ENCODE measurements at regions not wholly inside any gene's neighbourhood (a gene's known extent, or its start where the extent isn't known, plus 50 kb on each side); places are given as distances from the start of the nearest gene placed in this dataset.

DNA sequence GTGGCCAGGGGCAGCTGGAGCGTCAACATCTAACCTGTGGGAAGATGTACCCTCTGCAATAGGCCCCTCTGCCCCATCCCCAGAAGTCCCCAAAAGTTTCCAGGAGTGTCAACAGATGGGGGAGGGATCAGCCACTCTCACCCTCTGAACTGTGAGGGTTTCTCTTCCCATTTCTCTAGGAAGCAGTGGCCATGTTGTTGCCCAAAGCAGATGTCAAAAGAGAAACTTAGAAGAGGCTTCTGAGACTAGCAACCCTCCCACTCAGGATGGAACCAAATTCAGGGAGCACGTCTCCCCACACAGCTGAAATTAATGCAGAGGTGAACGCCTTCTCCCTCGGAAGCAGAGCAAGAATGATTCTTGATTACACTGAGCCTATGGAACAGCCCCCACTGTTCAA, 70.3 kb downstream of the ARL4C start:
- Histone ChIP-seq H3K36me3 (ENCODE audit: control insufficient read depth in 2 of 2, extremely low read depth in 1 of 2, insufficient read depth in 2 of 2, low read length in 2 of 2) (no peaks in the 10 kb centered on the region), H2AFZ (ENCODE audit: control insufficient read depth, low read length) (no peak overlapping the region), H3K9me3 (ENCODE audit: control insufficient read depth, low read depth, low read length) (no peaks in the 10 kb centered on the region), H3K27me3 (ENCODE audit: control insufficient read depth, extremely low read depth, insufficient read depth, low read length) (no peaks in the 10 kb centered on the region), H3K4me1 (ENCODE audit: control insufficient read depth, extremely low read depth, insufficient read depth, low read length) (peaks cover 42% of the 10 kb centered on the region), H3K4me2 (ENCODE audit: control insufficient read depth, extremely low read depth, insufficient read depth, low read depth, low read length) (no peak overlapping the region), H3K79me2 (ENCODE audit: control insufficient read depth, insufficient read depth, low read length) (no peaks in the 10 kb centered on the region), H3K9me1 (ENCODE audit: control insufficient read depth, extremely low read depth, insufficient read depth, low read length) (no peaks in the 10 kb centered on the region), H4K20me1 (ENCODE audit: control insufficient read depth, extremely low read depth, insufficient read depth, low read length) (no peaks in the 10 kb centered on the region), H3K27ac (ENCODE audit: control insufficient read depth, insufficient read depth, low read length) (no peak overlapping the region), H3K4me3 (ENCODE audit: control insufficient read depth in 2 of 3, extremely low read depth in 1 of 3, insufficient read depth in 2 of 3, low read depth in 1 of 3, low read length in 3 of 3) (no peak overlapping the region), H3K9ac (ENCODE audit: control insufficient read depth, extremely low read depth, insufficient read depth, low read length) (no peak overlapping the region)
- TF ChIP-seq, protein P1, sequence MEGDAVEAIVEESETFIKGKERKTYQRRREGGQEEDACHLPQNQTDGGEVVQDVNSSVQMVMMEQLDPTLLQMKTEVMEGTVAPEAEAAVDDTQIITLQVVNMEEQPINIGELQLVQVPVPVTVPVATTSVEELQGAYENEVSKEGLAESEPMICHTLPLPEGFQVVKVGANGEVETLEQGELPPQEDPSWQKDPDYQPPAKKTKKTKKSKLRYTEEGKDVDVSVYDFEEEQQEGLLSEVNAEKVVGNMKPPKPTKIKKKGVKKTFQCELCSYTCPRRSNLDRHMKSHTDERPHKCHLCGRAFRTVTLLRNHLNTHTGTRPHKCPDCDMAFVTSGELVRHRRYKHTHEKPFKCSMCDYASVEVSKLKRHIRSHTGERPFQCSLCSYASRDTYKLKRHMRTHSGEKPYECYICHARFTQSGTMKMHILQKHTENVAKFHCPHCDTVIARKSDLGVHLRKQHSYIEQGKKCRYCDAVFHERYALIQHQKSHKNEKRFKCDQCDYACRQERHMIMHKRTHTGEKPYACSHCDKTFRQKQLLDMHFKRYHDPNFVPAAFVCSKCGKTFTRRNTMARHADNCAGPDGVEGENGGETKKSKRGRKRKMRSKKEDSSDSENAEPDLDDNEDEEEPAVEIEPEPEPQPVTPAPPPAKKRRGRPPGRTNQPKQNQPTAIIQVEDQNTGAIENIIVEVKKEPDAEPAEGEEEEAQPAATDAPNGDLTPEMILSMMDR (optimal IDR thresholded peaks at IDR 0.05 in 1 of 3, IDR thresholded peaks at IDR 0.05 in 1 of 3, conservative IDR thresholded peaks at IDR 0.05 in 1 of 3; ENCODE audit: extremely low read depth in 1 of 3, insufficient read depth in 2 of 3, low read length in 3 of 3), result no peak
- TF ChIP-seq EZH2 (IDR thresholded peaks at IDR 0.05; ENCODE audit: low read length), result no peak
- dilution Hi-C loops (cut with MboI; ENCODE audit: extremely low pct_ligation_motif_present, low sequenced_read_pairs), result no loop called here
- FAIRE-seq (no peak), DNase-seq (ENCODE audit: low read depth, low spot score) (no peak)

DNA sequence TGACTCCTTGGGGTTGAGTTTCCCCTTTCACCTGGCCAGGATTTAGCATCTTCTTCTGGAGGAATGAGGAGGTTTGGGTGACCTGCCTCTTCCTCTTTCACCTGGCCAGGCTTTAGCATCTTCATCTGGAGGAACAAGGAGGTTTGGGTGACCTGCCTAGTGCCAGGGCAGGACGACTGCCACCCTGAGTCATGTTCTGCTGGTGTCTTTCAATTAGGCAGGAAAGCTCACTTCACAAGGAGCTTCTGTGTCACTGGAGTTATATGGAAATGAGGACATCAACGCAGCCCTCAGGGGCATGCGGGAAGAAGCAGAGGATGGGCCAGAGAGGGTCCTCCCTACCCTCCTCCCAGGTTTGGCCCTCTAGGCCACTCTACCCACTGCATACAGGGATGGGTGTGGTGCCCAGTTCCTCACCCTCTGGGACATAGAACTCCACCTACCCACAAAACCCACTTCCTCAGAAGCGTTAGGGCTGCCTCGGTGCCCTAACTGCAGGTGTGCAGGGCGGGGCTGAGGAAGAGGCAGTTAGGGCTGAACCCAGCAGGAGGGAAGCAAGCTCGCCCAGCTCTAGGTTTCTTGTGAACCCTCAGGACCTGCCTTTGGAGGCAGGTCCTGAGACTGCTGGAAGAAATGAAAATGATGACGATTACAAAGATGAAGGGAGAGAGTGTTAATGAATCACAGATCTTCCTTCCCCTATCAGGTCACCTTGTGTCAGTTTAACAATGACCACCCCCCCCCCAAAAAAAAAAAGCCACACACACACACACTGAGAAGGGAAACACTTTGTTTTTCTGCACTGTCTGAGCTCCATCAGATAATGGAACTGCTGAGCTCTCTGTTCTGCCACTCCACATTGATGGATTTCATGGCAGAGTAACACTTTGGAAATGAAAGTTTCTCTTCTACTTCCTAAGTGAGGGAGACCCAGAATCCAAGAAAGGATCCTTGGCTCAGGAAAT, 71.0 kb downstream of the ARL4C start:
- dilution Hi-C loops (cut with MboI; ENCODE audit: extremely low pct_ligation_motif_present, low sequenced_read_pairs), result no loop called here
- no peaks in the 10 kb centered on the region for H3K9me3 ChIP-seq (ENCODE audit: control insufficient read depth, low read depth, low read length)
- H3K27ac ChIP-seq (ENCODE audit: control insufficient read depth, insufficient read depth, low read length), result no peak overlapping the region
- H4K20me1 ChIP-seq (ENCODE audit: control insufficient read depth, extremely low read depth, insufficient read depth, low read length), result no peaks in the 10 kb centered on the region
- DNase-seq (ENCODE audit: low read depth, low spot score) (no peak), FAIRE-seq (peak; percentile 88)
- peaks cover 42% of the 10 kb centered on the region for H3K4me1 ChIP-seq (ENCODE audit: control insufficient read depth, extremely low read depth, insufficient read depth, low read length)
- H3K36me3 ChIP-seq (ENCODE audit: control insufficient read depth in 2 of 2, extremely low read depth in 1 of 2, insufficient read depth in 2 of 2, low read length in 2 of 2), result no peaks in the 10 kb centered on the region
- H3K4me3 ChIP-seq (ENCODE audit: control insufficient read depth in 2 of 3, extremely low read depth in 1 of 3, insufficient read depth in 2 of 3, low read depth in 1 of 3, low read length in 3 of 3), result no peak overlapping the region
- no peaks in the 10 kb centered on the region for H3K79me2 ChIP-seq (ENCODE audit: control insufficient read depth, insufficient read depth, low read length)
- no peaks in the 10 kb centered on the region for H3K27me3 ChIP-seq (ENCODE audit: control insufficient read depth, extremely low read depth, insufficient read depth, low read length)
- H3K9ac ChIP-seq (ENCODE audit: control insufficient read depth, extremely low read depth, insufficient read depth, low read length), result no peak overlapping the region
- no peak for TF ChIP-seq EZH2 (IDR thresholded peaks at IDR 0.05; ENCODE audit: low read length)
- TF ChIP-seq, protein P1 (optimal IDR thresholded peaks at IDR 0.05 in 1 of 3, IDR thresholded peaks at IDR 0.05 in 1 of 3, conservative IDR thresholded peaks at IDR 0.05 in 1 of 3; ENCODE audit: extremely low read depth in 1 of 3, insufficient read depth in 2 of 3, low read length in 3 of 3), result no peak
- no peaks in the 10 kb centered on the region for H3K9me1 ChIP-seq (ENCODE audit: control insufficient read depth, extremely low read depth, insufficient read depth, low read length)
- no peak overlapping the region for H2AFZ ChIP-seq (ENCODE audit: control insufficient read depth, low read length)
- peak overlapping the region; percentile 27 for H3K4me2 ChIP-seq (ENCODE audit: control insufficient read depth, extremely low read depth, insufficient read depth, low read depth, low read length)

All from keratinocyte (primary cell).